ENCODE measurements at regions not wholly inside any gene's neighbourhood (a gene's known extent, or its start where the extent isn't known, plus 50 kb on each side); places are given as distances from the start of the nearest gene placed in this dataset.
"Not testable (repeated sequence)": the region's sequence is repeated elsewhere in the genome, so short reads cannot be mapped to it uniquely, and the experiment has no call there.

DNA sequence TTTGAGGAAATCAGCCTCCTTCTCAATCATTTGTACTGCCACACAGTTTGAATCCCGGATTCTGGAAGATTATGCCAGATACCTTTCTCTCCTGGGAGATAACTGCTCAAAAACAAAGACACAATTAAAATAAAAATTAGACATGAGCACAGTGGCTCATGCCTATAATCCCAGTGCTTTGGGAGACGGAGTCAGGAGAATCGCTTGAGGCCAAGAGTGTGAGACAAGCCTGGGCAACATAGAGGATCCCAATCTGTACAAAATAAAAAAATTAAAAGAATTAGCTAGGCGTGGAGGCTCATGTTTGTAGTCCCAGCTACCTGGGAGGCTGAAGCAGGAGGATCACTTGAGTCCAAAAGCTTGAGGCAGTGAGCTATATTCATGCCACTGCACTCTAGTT lies 376.3 kb upstream of the ZFP42 start:
- H3K36me3 Mint-ChIP-seq, result no peaks in the 10 kb centered on the region
- no peak overlapping the region for H3K4me3 Mint-ChIP-seq
- no peaks in the 10 kb centered on the region for H3K27me3 Mint-ChIP-seq
- no peaks in the 10 kb centered on the region for H3K4me1 Mint-ChIP-seq
- DNase-seq (ENCODE audit: low spot score in 2 of 2) (no peak), ATAC-seq (ENCODE audit: low read depth) (no peak)
- no peak overlapping the region for H3K27ac Mint-ChIP-seq
- peaks cover 7% of the 10 kb centered on the region for H3K9me3 Mint-ChIP-seq

DNA sequence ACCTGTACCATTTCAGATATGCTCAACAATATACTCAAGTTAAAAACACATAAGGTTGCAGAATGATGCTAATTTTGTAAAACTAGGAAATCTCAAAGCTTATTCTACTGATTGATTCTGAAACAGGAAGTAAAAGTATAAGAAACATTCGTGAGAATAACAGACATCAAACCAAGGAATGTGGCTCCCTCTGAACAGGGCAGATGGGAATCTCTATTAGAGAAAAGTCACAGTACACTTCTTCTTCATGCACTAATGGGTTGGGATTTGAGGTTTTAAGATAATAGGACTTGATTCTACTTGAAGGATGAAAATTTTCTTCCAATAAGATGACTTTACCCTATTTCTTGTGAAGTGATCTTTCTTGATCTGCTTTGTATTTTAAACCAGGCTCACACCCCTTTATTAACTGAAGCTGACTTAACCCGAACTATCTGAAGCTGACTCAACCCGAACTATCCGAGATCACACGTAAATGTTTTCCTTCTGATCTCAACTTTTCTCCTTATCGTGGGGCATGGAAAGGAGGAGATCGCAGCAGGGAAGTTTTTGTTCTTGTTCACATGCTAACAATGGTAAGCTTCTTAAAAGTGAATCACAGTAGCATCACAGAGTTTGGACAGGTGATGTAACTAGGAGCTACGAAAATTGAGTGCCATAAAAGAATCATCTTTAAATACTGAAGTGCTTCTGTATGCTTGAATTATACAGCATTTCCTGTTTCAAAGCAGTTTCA lies 363.1 kb upstream of the ZFP42 start:
- ATAC-seq (ENCODE audit: low read depth) (no peak), DNase-seq (ENCODE audit: low spot score in 2 of 2) (no peak)
- H3K27ac Mint-ChIP-seq, result no peak overlapping the region
- no peaks in the 10 kb centered on the region for H3K36me3 Mint-ChIP-seq
- H3K4me1 Mint-ChIP-seq, result no peaks in the 10 kb centered on the region
- no peaks in the 10 kb centered on the region for H3K27me3 Mint-ChIP-seq
- H3K4me3 Mint-ChIP-seq, result no peak overlapping the region
- H3K9me3 Mint-ChIP-seq, result peaks cover 6% of the 10 kb centered on the region

DNA sequence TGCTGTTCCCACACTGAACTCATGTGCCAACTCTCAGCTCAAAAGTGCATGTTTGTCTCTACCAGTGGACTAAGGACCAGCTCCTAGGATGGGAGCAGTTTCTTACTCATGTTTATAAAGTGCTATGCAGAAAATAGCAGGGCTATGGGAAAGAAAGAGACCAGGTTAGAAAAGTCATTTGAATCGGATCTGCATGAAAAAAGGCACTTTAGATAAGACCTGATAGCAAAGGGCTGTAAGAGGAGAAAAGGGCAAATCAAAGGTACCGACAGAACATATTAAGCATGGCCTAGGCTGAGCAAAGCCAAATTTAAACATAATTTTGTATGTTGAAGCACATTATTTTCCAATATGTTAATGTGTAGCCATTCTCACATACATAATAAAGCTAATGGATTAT lies 362.3 kb upstream of the ZFP42 start:
- H3K9me3 Mint-ChIP-seq, result peaks cover 9% of the 10 kb centered on the region
- no peak for DNase-seq (ENCODE audit: low spot score in 2 of 2)
- H3K36me3 Mint-ChIP-seq, result no peaks in the 10 kb centered on the region

DNA sequence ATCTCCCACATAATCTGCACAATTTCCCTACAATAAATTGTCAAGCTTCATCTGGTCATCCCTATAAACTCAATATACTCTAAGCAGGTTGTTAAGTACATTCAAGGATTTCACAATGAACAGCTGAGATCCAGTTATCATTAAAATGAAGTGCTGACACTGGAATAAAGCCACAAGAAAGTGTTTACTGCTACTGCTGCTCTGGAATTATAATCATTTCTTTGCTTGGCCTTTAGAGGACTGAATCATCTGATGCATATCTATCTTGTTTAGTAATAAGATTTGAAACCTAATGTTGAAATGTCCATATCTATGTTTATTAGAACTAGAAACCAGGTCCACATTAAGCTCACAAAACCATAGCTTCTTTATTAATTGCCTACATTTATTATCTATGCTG lies 338.6 kb upstream of the ZFP42 start:
- H3K9me3 Mint-ChIP-seq, result peaks cover 6% of the 10 kb centered on the region
- H3K4me1 Mint-ChIP-seq, result no peaks in the 10 kb centered on the region
- H3K27ac Mint-ChIP-seq, result no peak overlapping the region
- H3K4me3 Mint-ChIP-seq, result no peak overlapping the region
- ATAC-seq (ENCODE audit: low read depth) (no peak), DNase-seq (ENCODE audit: low spot score in 2 of 2) (no peak)
- H3K36me3 Mint-ChIP-seq, result peaks cover 2% of the 10 kb centered on the region
- H3K27me3 Mint-ChIP-seq, result no peaks in the 10 kb centered on the region

More for the DNA sequence above, 362.3 kb upstream of the ZFP42 start:
- Mint-ChIP-seq H3K27ac (no peak overlapping the region), H3K4me3 (no peak overlapping the region), H3K4me1 (no peaks in the 10 kb centered on the region), H3K27me3 (no peaks in the 10 kb centered on the region)
- no peak for ATAC-seq (ENCODE audit: low read depth)

GRCh38 chr4:187663076-187663475 lies 332.5 kb upstream of the ZFP42 start:
- Mint-ChIP-seq H3K4me1 (no peaks in the 10 kb centered on the region), H3K36me3 (no peaks in the 10 kb centered on the region), H3K9me3 (peaks cover 8% of the 10 kb centered on the region), H3K4me3 (no peak overlapping the region), H3K27me3 (no peaks in the 10 kb centered on the region), H3K27ac (no peak overlapping the region)
- no peak for ATAC-seq (ENCODE audit: low read depth)
- DNase-seq (ENCODE audit: low spot score in 2 of 2), result no peak

DNA sequence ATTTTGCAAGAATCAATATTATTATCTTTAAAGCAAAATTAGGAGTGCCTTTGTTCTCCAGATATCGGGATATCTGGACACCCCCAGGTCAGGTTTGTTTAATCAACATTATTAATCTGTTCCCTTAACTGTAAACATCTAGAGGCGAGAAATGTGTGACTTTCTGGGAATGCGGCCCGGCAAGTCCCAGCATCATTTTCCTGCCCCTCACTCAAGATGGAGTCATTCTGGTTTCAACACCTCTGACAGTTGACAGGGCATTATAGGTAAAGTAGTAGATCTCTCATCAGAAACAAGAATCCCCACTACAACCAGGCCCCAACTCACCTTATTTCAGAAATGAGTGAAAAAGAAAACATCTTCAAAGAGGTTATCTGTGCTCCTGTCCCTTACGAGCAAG lies 331.6 kb upstream of the ZFP42 start:
- DNase-seq (ENCODE audit: low spot score in 2 of 2) (no peak), ATAC-seq (ENCODE audit: low read depth) (no peak)
- no peak overlapping the region for H3K4me3 Mint-ChIP-seq
- H3K27ac Mint-ChIP-seq, result no peak overlapping the region
- H3K27me3 Mint-ChIP-seq, result no peaks in the 10 kb centered on the region
- no peaks in the 10 kb centered on the region for H3K4me1 Mint-ChIP-seq
- H3K9me3 Mint-ChIP-seq, result peaks cover 8% of the 10 kb centered on the region
- no peaks in the 10 kb centered on the region for H3K36me3 Mint-ChIP-seq

- Mint-ChIP-seq H3K27ac (no peak overlapping the region), H3K4me3 (no peak overlapping the region), H3K4me1 (no peaks in the 10 kb centered on the region), H3K9me3 (peaks cover 8% of the 10 kb centered on the region), H3K36me3 (no peaks in the 10 kb centered on the region), H3K27me3 (no peaks in the 10 kb centered on the region)
- DNase-seq (ENCODE audit: low spot score in 2 of 2) (no peak), ATAC-seq (ENCODE audit: low read depth) (no peak)
These were observed 330.5 kb upstream of the ZFP42 start for GRCh38 chr4:187665086-187665485.

DNA sequence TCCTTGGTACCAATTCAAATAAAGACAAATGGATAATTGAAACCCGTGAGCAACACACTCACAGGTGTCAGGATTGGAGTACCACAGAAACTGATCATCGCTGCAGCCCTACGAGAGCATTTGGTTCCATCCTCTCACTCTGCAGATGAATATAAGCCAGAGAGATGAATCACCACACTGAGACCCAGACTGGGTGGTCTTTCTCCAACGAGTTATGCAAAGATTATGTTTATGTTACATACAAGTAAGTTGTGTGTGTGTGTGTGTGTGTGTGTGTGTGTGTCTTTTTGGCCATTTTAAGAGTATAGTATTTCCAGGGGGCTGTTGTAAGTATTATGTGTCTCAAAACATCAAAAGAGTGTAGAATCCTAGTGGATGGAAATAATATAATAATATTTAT lies 329.5 kb upstream of the ZFP42 start:
- no peak overlapping the region for H3K27ac Mint-ChIP-seq
- DNase-seq (ENCODE audit: low spot score in 2 of 2), result no peak

DNA sequence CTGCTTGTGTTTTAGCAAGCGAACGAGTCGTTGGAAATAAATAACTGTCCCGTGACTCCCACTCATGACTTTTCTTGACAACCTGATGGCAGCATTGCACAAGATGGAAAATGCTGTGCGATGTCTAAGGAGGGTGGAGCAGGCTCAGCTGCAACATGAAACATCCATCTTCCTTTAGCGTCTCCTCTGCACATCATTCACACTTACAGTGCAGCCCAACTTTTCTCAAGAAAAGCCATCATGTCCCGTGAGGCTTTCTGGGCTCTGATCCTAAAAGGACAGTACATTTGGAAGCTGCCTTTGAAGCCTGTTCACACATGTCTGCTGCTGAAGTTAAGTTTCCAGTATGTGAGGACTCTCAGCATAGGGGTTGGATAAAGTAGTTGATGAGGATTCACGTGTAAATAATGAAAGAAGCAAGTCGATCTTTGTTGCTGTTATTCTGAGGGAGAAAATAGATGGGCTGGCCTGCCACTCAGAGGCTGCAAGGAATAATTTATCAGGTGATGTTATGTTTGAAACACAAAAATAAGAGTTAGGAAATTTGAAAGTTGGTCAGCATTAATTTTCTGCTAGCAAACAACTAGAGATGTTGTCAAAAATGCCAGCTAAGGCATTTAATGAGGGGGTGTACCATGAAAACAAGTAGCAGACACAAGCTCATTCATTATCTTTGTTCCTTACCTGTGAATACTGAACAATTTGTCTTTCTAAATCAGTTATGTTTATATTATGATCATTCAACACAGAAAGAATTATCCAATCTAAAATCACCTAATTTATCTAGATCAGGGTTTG lies 328.7 kb upstream of the ZFP42 start:
- peaks cover 5% of the 10 kb centered on the region for H3K9me3 Mint-ChIP-seq
- DNase-seq (ENCODE audit: low spot score in 2 of 2), result no peak
- H3K36me3 Mint-ChIP-seq, result no peaks in the 10 kb centered on the region
- no peak for ATAC-seq (ENCODE audit: low read depth)
- H3K4me1 Mint-ChIP-seq, result no peaks in the 10 kb centered on the region
- no peaks in the 10 kb centered on the region for H3K27me3 Mint-ChIP-seq
- H3K27ac Mint-ChIP-seq, result no peak overlapping the region
- H3K4me3 Mint-ChIP-seq, result no peak overlapping the region

More for the DNA sequence above, 329.5 kb upstream of the ZFP42 start:
- Mint-ChIP-seq H3K4me3 (no peak overlapping the region), H3K36me3 (no peaks in the 10 kb centered on the region), H3K4me1 (no peaks in the 10 kb centered on the region), H3K27me3 (no peaks in the 10 kb centered on the region), H3K9me3 (peaks cover 8% of the 10 kb centered on the region)
- ATAC-seq (ENCODE audit: low read depth), result no peak

GRCh38 chr4:187668526-187669082 lies 327.0 kb upstream of the ZFP42 start:
- no peak for DNase-seq (ENCODE audit: low spot score in 2 of 2)

DNA sequence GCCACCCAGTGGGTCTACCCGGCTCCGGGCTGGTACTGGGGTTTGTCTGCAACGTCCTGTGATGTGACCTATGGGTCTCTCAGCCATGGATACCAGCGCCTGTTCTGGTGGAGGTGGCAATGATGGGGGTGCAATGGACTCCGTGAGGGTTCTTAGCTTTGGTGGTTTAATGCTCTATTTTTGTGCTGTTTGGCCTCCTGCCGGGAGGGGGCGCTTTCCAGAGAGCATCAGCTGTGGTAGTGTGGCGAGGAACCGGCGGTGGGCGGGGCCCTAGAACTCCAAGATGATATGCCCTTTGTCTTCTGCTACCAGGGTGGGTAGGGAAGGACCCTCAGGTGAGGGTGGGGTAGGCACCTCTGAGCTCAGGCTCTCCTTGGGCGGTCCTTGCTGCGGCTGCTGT lies 324.1 kb upstream of the ZFP42 start:
- not testable (repeated sequence) for H3K9me3 Mint-ChIP-seq; DNase-seq (ENCODE audit: low spot score in 2 of 2); H3K4me1 Mint-ChIP-seq; H3K4me3 Mint-ChIP-seq; ATAC-seq (ENCODE audit: low read depth); H3K27me3 Mint-ChIP-seq; H3K27ac Mint-ChIP-seq; H3K36me3 Mint-ChIP-seq

More at GRCh38 chr4:187668526-187669082, 327.0 kb upstream of the ZFP42 start:
- Mint-ChIP-seq H3K27me3 (no peaks in the 10 kb centered on the region), H3K4me3 (no peak overlapping the region), H3K36me3 (no peaks in the 10 kb centered on the region), H3K4me1 (no peaks in the 10 kb centered on the region), H3K27ac (no peak overlapping the region), H3K9me3 (peaks cover 5% of the 10 kb centered on the region)
- no peak for ATAC-seq (ENCODE audit: low read depth)

DNA sequence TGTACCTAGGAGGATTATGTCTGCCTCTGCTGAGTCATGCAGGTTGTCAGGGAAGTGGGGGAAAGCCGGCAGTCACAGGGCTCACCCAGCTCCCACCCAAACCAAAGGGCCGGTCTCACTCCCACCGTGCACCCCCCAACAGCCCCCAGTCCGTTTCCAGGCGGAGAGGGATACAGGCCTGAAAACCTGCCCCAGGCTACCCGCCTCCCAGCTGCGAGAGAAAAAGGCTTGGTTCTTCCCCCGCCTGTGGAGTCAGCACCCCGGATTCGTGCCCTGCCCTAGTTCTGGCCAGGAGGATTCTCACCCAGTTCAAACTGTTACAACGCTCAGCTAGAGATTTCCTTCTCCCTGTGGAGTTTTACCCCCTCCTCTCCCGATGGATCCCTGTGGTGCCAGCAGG lies 323.6 kb upstream of the ZFP42 start:
- not testable (repeated sequence) for ATAC-seq (ENCODE audit: low read depth); H3K27ac Mint-ChIP-seq; DNase-seq (ENCODE audit: low spot score in 2 of 2); H3K4me1 Mint-ChIP-seq; H3K4me3 Mint-ChIP-seq; H3K9me3 Mint-ChIP-seq; H3K27me3 Mint-ChIP-seq; H3K36me3 Mint-ChIP-seq

DNA sequence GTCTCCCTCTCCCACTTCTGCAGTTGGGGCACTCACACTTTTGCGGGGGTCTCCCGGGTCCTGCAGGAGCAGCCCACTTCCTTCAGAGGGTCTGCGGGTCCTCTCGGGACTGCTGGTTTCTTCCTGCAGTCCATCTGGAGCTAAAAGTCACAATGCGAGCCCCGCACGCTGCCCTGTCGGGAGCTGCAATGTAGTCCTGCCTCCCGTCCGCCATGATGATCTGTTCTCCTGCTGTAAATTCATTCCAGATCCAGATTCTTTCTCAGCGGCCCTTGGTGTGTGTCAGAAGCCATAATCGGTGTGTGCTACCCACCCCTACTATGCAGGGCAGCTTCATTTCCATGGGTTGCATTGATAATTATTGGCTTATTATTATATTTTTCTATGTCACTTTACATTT lies 323.0 kb upstream of the ZFP42 start:
- not testable (repeated sequence) for H3K27ac Mint-ChIP-seq; H3K4me3 Mint-ChIP-seq; H3K9me3 Mint-ChIP-seq; H3K4me1 Mint-ChIP-seq; H3K36me3 Mint-ChIP-seq; ATAC-seq (ENCODE audit: low read depth); H3K27me3 Mint-ChIP-seq; DNase-seq (ENCODE audit: low spot score in 2 of 2)

DNA sequence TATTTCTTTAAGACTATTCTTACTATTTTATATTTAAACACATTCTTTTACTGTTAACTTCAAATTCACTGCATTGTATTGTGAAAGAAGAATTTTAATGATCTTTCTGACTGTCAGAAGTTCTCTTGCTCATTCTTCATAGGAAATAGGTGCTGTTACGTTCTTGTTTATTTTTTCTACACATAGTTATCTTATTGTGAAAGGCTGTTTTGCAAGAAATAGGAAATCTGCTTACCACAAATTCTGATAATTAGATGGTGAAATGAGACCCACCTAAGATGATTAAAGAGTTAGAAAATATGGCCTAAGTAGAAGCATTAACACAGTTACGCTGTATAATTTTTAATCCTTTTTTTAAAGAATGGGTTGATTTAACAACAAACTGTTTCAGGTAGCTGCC lies 316.1 kb upstream of the ZFP42 start:
- Mint-ChIP-seq H3K36me3 (no peaks in the 10 kb centered on the region), H3K27me3 (no peaks in the 10 kb centered on the region), H3K27ac (no peak overlapping the region), H3K9me3 (peaks cover 2% of the 10 kb centered on the region), H3K4me1 (no peaks in the 10 kb centered on the region), H3K4me3 (no peak overlapping the region)
- ATAC-seq (ENCODE audit: low read depth) (no peak), DNase-seq (ENCODE audit: low spot score in 2 of 2) (no peak)

Data from memory B cell (primary cell).